Loucy (cell line): ENCODE measurements at regions not wholly inside any gene's neighbourhood (a gene's known extent, or its start where the extent isn't known, plus 50 kb on each side); places are given as distances from the start of the nearest gene placed in this dataset.

Experiments used
- H2AFZ ChIP-seq: fragments of 200-600 bp; sonication (generic); 2 replicates; pipeline ENCODE4 v1.6.0; 2016; ENCODE audit warnings: antibody characterized with exemption, mild to moderate bottlenecking, low read length, moderate library complexity
- H3F3A ChIP-seq: fragments of 200-600 bp; 2 replicates; pipeline ENCODE4 v1.6.0; 2016; ENCODE audit warnings: antibody characterized with exemption, low read depth, mild to moderate bottlenecking
- H3K27me3 ChIP-seq: fragments of 200-600 bp; sonication (generic); 2 replicates; pipeline ENCODE4 v1.6.1; 2014; ENCODE audit warnings: low read length, mild to moderate bottlenecking; ENCODE audit not compliant: insufficient read depth, poor library complexity, severe bottlenecking
- H3K36me3 ChIP-seq: fragments of 200-600 bp; sonication (generic); 2 replicates; pipeline ENCODE4 v1.6.1; 2016; ENCODE audit warnings: low read length; ENCODE audit not compliant: insufficient read depth
- H3K4me1 ChIP-seq: fragments of 200-600 bp; sonication (generic); 2 replicates; pipeline ENCODE4 v1.5.1; 2014; ENCODE audit warnings: low read length, mild to moderate bottlenecking; ENCODE audit not compliant: insufficient read depth, poor library complexity, severe bottlenecking
- H3K4me2 ChIP-seq: fragments of 200-600 bp; sonication (generic); 2 replicates; pipeline ENCODE4 v1.6.0; 2014; ENCODE audit warnings: antibody characterized with exemption, low read length, low read depth, mild to moderate bottlenecking; ENCODE audit not compliant: poor library complexity, severe bottlenecking
- H3K4me3 ChIP-seq: fragments of 200-600 bp; sonication (generic); 2 replicates; pipeline ENCODE4 v1.5.1; 2014; ENCODE audit warnings: low read length, mild to moderate bottlenecking, mixed read lengths; ENCODE audit not compliant: poor library complexity, severe bottlenecking
- H3K79me2 ChIP-seq: fragments of 200-600 bp; sonication (generic); 2 replicates; pipeline ENCODE4 v1.6.1; 2014; ENCODE audit warnings: low read length; ENCODE audit not compliant: insufficient read depth
- H3K9ac ChIP-seq: fragments of 200-600 bp; sonication (generic); 2 replicates; pipeline ENCODE4 v1.6.0; 2014; ENCODE audit warnings: mild to moderate bottlenecking, low read depth, low read length, moderate library complexity; ENCODE audit not compliant: poor library complexity, severe bottlenecking
- H3K9me2 ChIP-seq: fragments of 200-600 bp; sonication (generic); replicated peaks from 2 replicates; pipeline ENCODE4 v1.6.1; 2016; ENCODE audit warnings: low read depth, low read length, mixed read lengths
- H3K9me3 ChIP-seq: fragments of 200-600 bp; sonication (generic); 2 replicates; pipeline ENCODE4 v1.6.1; 2014; ENCODE audit warnings: mild to moderate bottlenecking, antibody characterized with exemption, low read length, low read depth; ENCODE audit not compliant: insufficient read depth
- H4K20me1 ChIP-seq: fragments of 200-600 bp; sonication (generic); 2 replicates; pipeline ENCODE4 v1.6.0; 2014; ENCODE audit warnings: antibody characterized with exemption, low read length, mild to moderate bottlenecking; ENCODE audit not compliant: insufficient read depth, poor library complexity, severe bottlenecking
- EZH2phosphoT487 ChIP-seq: fragments of 200-600 bp; IDR thresholded peaks from 2 replicates; pipeline ENCODE4 v1.6.1; 2018; ENCODE audit warnings: antibody characterized with exemption, mild to moderate bottlenecking, moderate library complexity, borderline replicate concordance
- TF ChIP-seq, protein P1 (sequence below): fragments of 200-600 bp; sonication (generic); conservative IDR thresholded peaks from 2 replicates; pipeline ENCODE4 v1.5.1; 2014; ENCODE audit warnings: mild to moderate bottlenecking, antibody characterized with exemption, low read length

DNA sequence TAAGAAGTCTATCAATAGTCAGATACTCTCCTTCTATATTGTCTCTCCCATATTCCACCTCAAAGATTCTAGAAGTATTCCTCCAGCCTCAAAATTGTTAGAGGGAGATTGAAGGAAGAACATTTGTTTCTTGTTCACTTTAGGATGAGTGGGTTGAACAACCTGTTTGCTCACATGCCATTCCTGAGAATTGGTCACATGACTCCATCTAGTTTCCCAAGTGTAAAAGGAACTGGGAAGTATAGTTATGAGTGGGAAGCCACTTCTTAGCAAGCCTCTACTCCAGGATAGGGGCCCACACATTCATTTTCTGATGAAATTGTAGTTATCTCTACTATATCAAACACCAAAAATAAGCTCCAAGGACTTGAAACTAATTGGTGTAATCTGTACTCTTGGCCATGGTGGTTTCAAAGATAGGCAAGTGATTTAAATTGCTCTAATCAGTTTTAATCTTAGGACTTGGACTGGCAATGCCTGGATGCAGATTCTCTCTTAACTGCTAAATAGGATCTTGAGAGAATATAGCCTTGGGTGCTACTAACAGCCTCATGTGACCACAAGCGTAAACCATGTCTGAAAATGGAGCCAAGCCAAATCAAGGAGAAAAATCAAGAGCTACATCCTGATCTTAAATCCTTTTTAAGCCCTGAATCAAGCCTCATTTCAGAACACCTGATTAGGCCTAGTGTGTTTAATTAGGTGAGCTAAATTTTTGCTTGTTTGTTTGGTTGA is 758.7 kb upstream of the MAN1A1 start:
- Histone ChIP-seq H2AFZ (no peak overlapping the region), H3K79me2 (no peaks in the 10 kb centered on the region), H3K9me3 (no peaks in the 10 kb centered on the region), H3K9ac (no peak overlapping the region), H3K4me2 (no peak overlapping the region), H4K20me1 (no peaks in the 10 kb centered on the region), H3K4me3 (no peak overlapping the region), H3K36me3 (no peaks in the 10 kb centered on the region), H3K9me2 (no peaks in the 10 kb centered on the region), H3K4me1 (no peaks in the 10 kb centered on the region), H3K27me3 (no peaks in the 10 kb centered on the region), H3F3A (no peaks in the 10 kb centered on the region)
- TF ChIP-seq EZH2phosphoT487: no peak
- TF ChIP-seq, protein P1, sequence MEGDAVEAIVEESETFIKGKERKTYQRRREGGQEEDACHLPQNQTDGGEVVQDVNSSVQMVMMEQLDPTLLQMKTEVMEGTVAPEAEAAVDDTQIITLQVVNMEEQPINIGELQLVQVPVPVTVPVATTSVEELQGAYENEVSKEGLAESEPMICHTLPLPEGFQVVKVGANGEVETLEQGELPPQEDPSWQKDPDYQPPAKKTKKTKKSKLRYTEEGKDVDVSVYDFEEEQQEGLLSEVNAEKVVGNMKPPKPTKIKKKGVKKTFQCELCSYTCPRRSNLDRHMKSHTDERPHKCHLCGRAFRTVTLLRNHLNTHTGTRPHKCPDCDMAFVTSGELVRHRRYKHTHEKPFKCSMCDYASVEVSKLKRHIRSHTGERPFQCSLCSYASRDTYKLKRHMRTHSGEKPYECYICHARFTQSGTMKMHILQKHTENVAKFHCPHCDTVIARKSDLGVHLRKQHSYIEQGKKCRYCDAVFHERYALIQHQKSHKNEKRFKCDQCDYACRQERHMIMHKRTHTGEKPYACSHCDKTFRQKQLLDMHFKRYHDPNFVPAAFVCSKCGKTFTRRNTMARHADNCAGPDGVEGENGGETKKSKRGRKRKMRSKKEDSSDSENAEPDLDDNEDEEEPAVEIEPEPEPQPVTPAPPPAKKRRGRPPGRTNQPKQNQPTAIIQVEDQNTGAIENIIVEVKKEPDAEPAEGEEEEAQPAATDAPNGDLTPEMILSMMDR: no peak

DNA sequence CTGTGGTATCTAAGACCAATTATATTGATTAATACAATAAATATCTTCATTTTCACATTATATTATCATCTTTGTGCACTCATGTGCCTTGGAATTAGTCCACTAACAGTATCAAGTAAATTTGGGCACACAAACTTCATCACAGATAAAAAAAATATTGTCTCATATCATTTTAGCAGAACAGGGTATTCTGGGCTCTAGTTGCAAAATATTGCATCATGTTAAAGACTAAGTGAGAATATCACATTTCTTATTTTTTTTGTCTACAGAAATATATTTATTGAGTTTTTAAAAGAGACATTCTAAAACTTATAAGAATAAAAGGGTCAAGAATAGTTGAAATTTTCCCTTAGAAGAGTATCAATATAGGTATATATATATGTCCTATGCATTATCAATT is 754.1 kb upstream of the MAN1A1 start:
- Histone ChIP-seq H3K9ac (no peak overlapping the region), H3K9me2 (no peaks in the 10 kb centered on the region), H3K27me3 (no peaks in the 10 kb centered on the region), H3K9me3 (no peaks in the 10 kb centered on the region), H3K4me3 (no peak overlapping the region), H4K20me1 (no peaks in the 10 kb centered on the region), H3K36me3 (no peaks in the 10 kb centered on the region), H3K79me2 (no peaks in the 10 kb centered on the region), H3F3A (no peaks in the 10 kb centered on the region), H2AFZ (no peak overlapping the region), H3K4me2 (no peak overlapping the region), H3K4me1 (no peaks in the 10 kb centered on the region)
- no peak for TF ChIP-seq EZH2phosphoT487

DNA sequence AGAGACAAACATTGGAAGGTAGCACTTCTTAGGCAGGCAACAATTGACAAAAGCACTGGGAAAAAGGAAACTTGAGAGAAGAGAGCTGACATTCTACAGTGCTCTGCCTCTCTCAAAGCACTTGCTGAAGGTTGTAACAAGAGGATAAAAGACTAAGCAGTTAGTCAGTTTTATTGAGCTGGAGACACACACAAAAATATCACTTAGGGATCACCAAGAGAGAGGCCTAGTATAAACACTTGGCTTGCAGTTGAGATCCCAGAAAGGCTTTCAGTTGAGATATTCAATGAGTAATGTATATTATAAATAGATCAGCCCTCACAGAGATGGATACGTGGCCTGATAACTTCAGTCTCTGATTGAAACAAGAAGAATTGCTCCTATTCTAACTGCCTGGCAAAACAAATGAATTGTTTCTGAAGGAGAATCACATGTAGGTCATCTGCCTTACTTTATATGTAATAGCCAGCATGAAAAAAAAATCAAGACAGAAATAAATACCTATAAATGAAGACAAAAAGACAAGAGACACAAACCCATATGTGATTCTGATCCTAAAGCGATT is 747.2 kb upstream of the MAN1A1 start:
- no peaks in the 10 kb centered on the region for H4K20me1 ChIP-seq
- no peak for TF ChIP-seq EZH2phosphoT487
- TF ChIP-seq, protein P1: no peak

More for the DNA sequence above, 747.2 kb upstream of the MAN1A1 start:
- no peak overlapping the region for H3K9ac ChIP-seq
- no peaks in the 10 kb centered on the region for H3K9me3 ChIP-seq
- no peak overlapping the region for H3K4me2 ChIP-seq
- no peaks in the 10 kb centered on the region for H3K27me3 ChIP-seq
- H2AFZ ChIP-seq: no peak overlapping the region
- H3K4me1 ChIP-seq: no peaks in the 10 kb centered on the region
- no peaks in the 10 kb centered on the region for H3K79me2 ChIP-seq
- H3K4me3 ChIP-seq: no peak overlapping the region
- H3F3A ChIP-seq: no peaks in the 10 kb centered on the region
- H3K9me2 ChIP-seq: no peaks in the 10 kb centered on the region
- no peaks in the 10 kb centered on the region for H3K36me3 ChIP-seq
